VCaP (cell line): ENCODE measurements at regions not wholly inside any gene's neighbourhood (a gene's known extent, or its start where the extent isn't known, plus 50 kb on each side); places are given as distances from the start of the nearest gene placed in this dataset.

Source experiments
- H3K27ac ChIP-seq: fragments of 450-650 bp; 2 replicates; pipeline ENCODE4 v1.5.1; 2017
- CTCF ChIP-seq: fragments of 450-650 bp; conservative IDR thresholded peaks from 2 replicates; pipeline ENCODE4 v1.5.1; 2017; ENCODE audit warnings: mild to moderate bottlenecking, moderate library complexity

- H3K27ac ChIP-seq, result no peak overlapping the region
- TF ChIP-seq CTCF, result no peak
Observed at GRCh38 chr1:118404024-118404423, 219.0 kb upstream of the SPAG17 start.

GRCh38 chr1:118397496-118397859, 212.4 kb upstream of the SPAG17 start:
- no peak for TF ChIP-seq CTCF
- H3K27ac ChIP-seq, result no peak overlapping the region

- TF ChIP-seq CTCF, result no peak
- no peak overlapping the region for H3K27ac ChIP-seq
Observed at GRCh38 chr1:118396829-118397495, 211.9 kb upstream of the SPAG17 start.

GRCh38 chr1:118396279-118396678, 211.3 kb upstream of the SPAG17 start:
- H3K27ac ChIP-seq, result no peak overlapping the region
- TF ChIP-seq CTCF, result no peak

GRCh38 chr1:118395430-118395991, 210.5 kb upstream of the SPAG17 start:
- H3K27ac ChIP-seq, result no peak overlapping the region
- no peak for TF ChIP-seq CTCF

GRCh38 chr1:118390955-118391354, 205.9 kb upstream of the SPAG17 start:
- no peak for TF ChIP-seq CTCF

GRCh38 chr1:118388301-118388959, 203.4 kb upstream of the SPAG17 start:
- no peak overlapping the region for H3K27ac ChIP-seq
- TF ChIP-seq CTCF, result no peak

More at GRCh38 chr1:118390955-118391354, 205.9 kb upstream of the SPAG17 start:
- no peak overlapping the region for H3K27ac ChIP-seq
